ENCODE measurements at regions not wholly inside any gene's neighbourhood (a gene's known extent, or its start where the extent isn't known, plus 50 kb on each side); places are given as distances from the start of the nearest gene placed in this dataset.

- POLR2A ChIA-PET: no interaction called here
- no peak overlapping the region for H3K27ac Mint-ChIP-seq
These were observed 131.3 kb upstream of the GPC1 start for GRCh38 chr2:240303896-240304745.

DNA sequence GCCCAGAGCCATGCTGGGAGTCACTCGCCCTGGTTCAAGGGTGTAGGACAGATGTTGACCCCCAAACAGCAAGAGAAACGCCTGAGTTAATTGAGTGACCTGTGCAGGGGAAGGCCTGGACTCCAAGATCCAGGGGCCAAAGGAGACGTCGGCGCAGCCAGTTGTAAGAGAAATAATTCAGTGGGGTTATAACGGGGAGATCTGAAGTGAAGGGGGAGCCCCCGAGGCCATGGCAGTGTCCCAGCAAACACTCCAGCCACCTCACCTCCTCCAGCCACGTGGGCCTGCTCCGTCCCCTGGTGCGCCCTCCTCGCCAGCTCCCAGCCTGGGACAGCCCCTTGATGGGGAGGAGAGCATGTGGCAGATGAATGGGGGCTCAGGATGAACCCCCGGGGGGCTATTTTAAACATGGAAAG lies 130.7 kb upstream of the GPC1 start:
- H3K4me1 Mint-ChIP-seq (ENCODE audit: low read depth): no peaks in the 10 kb centered on the region
- H3K9me3 Mint-ChIP-seq: no peaks in the 10 kb centered on the region

More at GRCh38 chr2:240303896-240304745, 131.3 kb upstream of the GPC1 start:
- Mint-ChIP-seq H3K27me3 (peaks cover 4% of the 10 kb centered on the region), H3K36me3 (ENCODE audit: low read depth) (no peaks in the 10 kb centered on the region), H3K9me3 (no peaks in the 10 kb centered on the region), H3K4me1 (ENCODE audit: low read depth) (no peaks in the 10 kb centered on the region), H3K4me3 (no peak overlapping the region)
- intact Hi-C loops (cut with micrococcal nuclease): no loop called here
- CTCF ChIA-PET: no interaction called here
- DNase-seq (no peak), ATAC-seq (no peak)
- no peak for TF ChIP-seq CTCF (IDR thresholded peaks at IDR 0.05)

DNA sequence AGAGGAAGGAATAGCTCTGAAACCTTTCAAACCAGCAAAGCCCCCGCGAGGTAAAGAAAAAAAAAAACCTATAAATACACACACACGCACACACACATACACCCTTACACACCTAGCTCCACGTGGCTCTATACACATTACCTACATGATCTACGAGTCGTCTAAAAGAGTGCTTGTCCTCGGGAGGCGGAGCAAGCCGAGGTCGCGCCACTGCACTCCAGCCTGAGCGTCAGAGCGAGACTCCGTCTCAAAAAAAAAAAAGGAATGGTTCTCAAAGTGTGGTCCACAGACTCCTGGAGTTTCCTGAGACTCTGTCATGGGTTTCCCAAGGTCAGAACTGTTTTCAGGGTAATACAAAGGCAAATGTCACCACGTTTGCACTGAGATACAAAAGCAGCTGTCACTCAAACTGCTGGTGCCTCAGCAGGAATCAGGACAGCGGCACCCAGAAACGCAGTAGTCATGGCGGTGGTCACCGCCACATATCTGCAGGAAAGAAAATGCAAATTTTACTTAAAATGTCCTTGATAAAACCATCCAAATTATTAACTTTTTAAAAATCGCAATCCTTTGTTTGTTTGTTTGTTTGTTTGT lies 130.0 kb upstream of the GPC1 start:
- H3K36me3 Mint-ChIP-seq (ENCODE audit: low read depth): no peaks in the 10 kb centered on the region
- H3K9me3 Mint-ChIP-seq: no peaks in the 10 kb centered on the region
- H3K4me3 Mint-ChIP-seq: no peak overlapping the region
- ChIA-PET CTCF (interaction anchor here (0.6 kb wide), 2 partner anchors 13 to 155 kb away, joined by 3 read pairs; no protein-coding TSS in a partner anchor), POLR2A (no interaction called here)
- intact Hi-C loops (cut with micrococcal nuclease): no loop called here
- ATAC-seq (no peak), DNase-seq (no peak)
- no peak overlapping the region for H3K27ac Mint-ChIP-seq
- no peaks in the 10 kb centered on the region for H3K4me1 Mint-ChIP-seq (ENCODE audit: low read depth)
- no peak for TF ChIP-seq CTCF (IDR thresholded peaks at IDR 0.05)
- H3K27me3 Mint-ChIP-seq: peaks cover 4% of the 10 kb centered on the region

More for the DNA sequence above, 130.7 kb upstream of the GPC1 start:
- Mint-ChIP-seq H3K36me3 (ENCODE audit: low read depth) (no peaks in the 10 kb centered on the region), H3K27me3 (peaks cover 4% of the 10 kb centered on the region), H3K4me3 (no peak overlapping the region), H3K27ac (no peak overlapping the region)
- no peak for TF ChIP-seq CTCF (IDR thresholded peaks at IDR 0.05)
- ATAC-seq (no peak), DNase-seq (no peak)
- ChIA-PET POLR2A (no interaction called here), CTCF (no interaction called here)
- intact Hi-C loops (cut with micrococcal nuclease): no loop called here

- H3K27ac Mint-ChIP-seq: no peak overlapping the region
- ChIA-PET CTCF (no interaction called here), POLR2A (no interaction called here)
- intact Hi-C loops (cut with micrococcal nuclease): no loop called here
- H3K4me3 Mint-ChIP-seq: no peak overlapping the region
- no peak for TF ChIP-seq CTCF (IDR thresholded peaks at IDR 0.05)
- ATAC-seq: no peak
- H3K4me1 Mint-ChIP-seq (ENCODE audit: low read depth): no peaks in the 10 kb centered on the region
- DNase-seq: no peak
- H3K9me3 Mint-ChIP-seq: no peaks in the 10 kb centered on the region
- peaks cover 4% of the 10 kb centered on the region for H3K27me3 Mint-ChIP-seq
- H3K36me3 Mint-ChIP-seq (ENCODE audit: low read depth): no peaks in the 10 kb centered on the region
These were observed 129.3 kb upstream of the GPC1 start for GRCh38 chr2:240306185-240306584.

- CTCF ChIA-PET: no interaction called here
- Mint-ChIP-seq H3K36me3 (ENCODE audit: low read depth) (no peaks in the 10 kb centered on the region), H3K27me3 (peaks cover 2% of the 10 kb centered on the region), H3K9me3 (no peaks in the 10 kb centered on the region), H3K4me3 (no peak overlapping the region), H3K27ac (no peak overlapping the region), H3K4me1 (ENCODE audit: low read depth) (no peaks in the 10 kb centered on the region)
- TF ChIP-seq CTCF (IDR thresholded peaks at IDR 0.05): no peak
- POLR2A ChIA-PET: no interaction called here
- ATAC-seq: no peak
- intact Hi-C loops (cut with micrococcal nuclease): no loop called here
- no peak for DNase-seq
These were observed 127.3 kb upstream of the GPC1 start for GRCh38 chr2:240308111-240308651.

Data from activated CD8-positive, alpha-beta T cell treated with anti-CD3 and anti-CD28 coated beads for 36 hours (primary cell).